ENCODE measurements at regions not wholly inside any gene's neighbourhood (a gene's known extent, or its start where the extent isn't known, plus 50 kb on each side); places are given as distances from the start of the nearest gene placed in this dataset.
"Not testable (repeated sequence)": the region's sequence is repeated elsewhere in the genome, so short reads cannot be mapped to it uniquely, and the experiment has no call there.

DNA sequence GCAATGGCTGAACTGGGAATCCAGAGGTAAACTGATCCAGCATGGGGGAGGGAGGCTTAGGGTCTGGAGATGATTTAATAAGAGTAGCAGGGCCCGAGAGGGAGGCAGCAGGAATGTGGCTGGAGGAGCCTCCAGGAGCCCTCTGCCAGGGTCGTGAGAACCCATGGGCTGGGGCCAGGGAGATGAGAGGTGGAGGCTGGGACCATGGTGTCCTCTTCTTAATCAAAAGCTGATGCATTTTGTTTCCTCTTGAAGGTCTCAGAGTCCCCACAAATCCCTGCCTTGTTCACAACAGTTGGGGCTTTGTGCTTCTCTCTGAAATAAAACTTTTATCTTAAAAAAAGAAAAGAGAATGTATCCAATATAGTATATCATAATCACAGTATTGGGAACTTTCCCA is 123.7 kb upstream of the ZNF516 start:
- Histone ChIP-seq H3K4me1 (ENCODE audit: control insufficient read depth, insufficient read depth, low read length) (peaks cover 43% of the 10 kb centered on the region), H3K36me3 (ENCODE audit: control insufficient read depth, insufficient read depth, low read length) (no peaks in the 10 kb centered on the region), H3K4me3 (ENCODE audit: low read depth, low read length) (no peak overlapping the region), H3K9ac (ENCODE audit: low read length) (no peak overlapping the region), H3K9me3 (ENCODE audit: control insufficient read depth, insufficient read depth, low read depth, low read length) (no peaks in the 10 kb centered on the region), H3K27ac (ENCODE audit: low read depth, low read length) (no peak overlapping the region), H3K27me3 (ENCODE audit: control insufficient read depth, insufficient read depth, low read length) (peaks cover 6% of the 10 kb centered on the region; the same call in 1 of the 2 replicates)

GRCh38 chr18:76616373-76616772 is 121.3 kb upstream of the ZNF516 start:
- Histone ChIP-seq H3K36me3 (ENCODE audit: control insufficient read depth, insufficient read depth, low read length) (no peaks in the 10 kb centered on the region), H3K27me3 (ENCODE audit: control insufficient read depth, insufficient read depth, low read length) (peaks cover 6% of the 10 kb centered on the region; the same call in 1 of the 2 replicates), H3K27ac (ENCODE audit: low read depth, low read length) (no peak overlapping the region), H3K9ac (ENCODE audit: low read length) (no peak overlapping the region), H3K9me3 (ENCODE audit: control insufficient read depth, insufficient read depth, low read depth, low read length) (no peaks in the 10 kb centered on the region), H3K4me1 (ENCODE audit: control insufficient read depth, insufficient read depth, low read length) (peaks cover 29% of the 10 kb centered on the region), H3K4me3 (ENCODE audit: low read depth, low read length) (no peak overlapping the region)

DNA sequence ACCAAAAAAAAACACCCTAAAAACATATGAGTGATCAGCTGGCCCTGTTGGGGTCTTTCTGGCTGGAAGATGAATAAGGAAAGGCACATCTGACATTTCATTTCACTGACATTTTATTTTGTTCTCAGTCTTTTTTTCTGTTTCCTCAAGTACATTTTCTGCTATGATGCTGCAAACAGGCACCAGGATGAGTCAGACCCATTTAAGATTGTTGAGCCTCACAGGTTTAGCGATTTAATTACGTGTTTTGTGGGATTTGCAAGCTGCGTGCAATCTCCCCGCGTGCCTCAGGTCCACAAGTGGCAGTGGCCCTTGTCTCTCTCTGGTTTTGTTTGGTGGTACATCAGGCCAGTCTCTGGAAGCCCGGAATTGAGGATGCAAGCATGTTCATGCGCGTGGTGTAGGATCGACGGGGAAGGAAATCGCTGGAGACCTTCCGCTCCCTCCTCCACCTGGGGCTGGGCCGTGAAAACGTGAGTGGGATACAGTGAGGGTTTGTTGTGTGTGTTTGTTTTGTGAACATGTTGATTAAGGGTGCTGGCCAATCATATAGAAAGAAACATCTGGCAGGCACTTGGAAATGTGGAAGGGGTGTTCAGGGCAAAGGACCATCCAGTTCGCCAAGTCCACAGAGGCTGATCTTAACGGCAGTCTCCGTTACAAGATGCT is 120.2 kb upstream of the ZNF516 start:
- H3K4me3 ChIP-seq (ENCODE audit: low read depth, low read length) = no peak overlapping the region
- peaks cover 18% of the 10 kb centered on the region for H3K4me1 ChIP-seq (ENCODE audit: control insufficient read depth, insufficient read depth, low read length)
- no peaks in the 10 kb centered on the region for H3K9me3 ChIP-seq (ENCODE audit: control insufficient read depth, insufficient read depth, low read depth, low read length)
- no peak overlapping the region for H3K9ac ChIP-seq (ENCODE audit: low read length)
- peaks cover 6% of the 10 kb centered on the region; the same call in 1 of the 2 replicates for H3K27me3 ChIP-seq (ENCODE audit: control insufficient read depth, insufficient read depth, low read length)
- no peaks in the 10 kb centered on the region for H3K36me3 ChIP-seq (ENCODE audit: control insufficient read depth, insufficient read depth, low read length)
- no peak overlapping the region for H3K27ac ChIP-seq (ENCODE audit: low read depth, low read length)

DNA sequence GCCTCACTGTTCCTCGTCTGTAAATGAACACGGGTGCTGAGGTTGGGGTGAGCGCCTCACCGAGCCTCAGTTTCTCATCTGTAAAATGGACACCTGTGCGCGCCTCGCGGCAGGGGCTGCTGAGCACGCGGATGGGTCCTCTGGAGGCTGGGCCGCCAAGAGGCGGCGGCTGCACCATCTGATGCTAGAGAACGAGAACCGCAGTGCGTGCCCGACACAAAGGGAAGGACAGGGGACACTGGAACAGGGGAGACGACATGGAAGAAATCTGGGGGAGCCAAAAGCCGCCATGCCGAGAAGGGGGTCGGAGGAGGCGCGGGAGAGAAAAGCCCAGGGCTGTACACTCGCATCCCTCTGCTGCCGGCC is 118.7 kb upstream of the ZNF516 start:
- no peak overlapping the region for H3K4me3 ChIP-seq (ENCODE audit: low read depth, low read length)
- no peak overlapping the region for H3K27ac ChIP-seq (ENCODE audit: low read depth, low read length)
- peaks cover 5% of the 10 kb centered on the region; the same call in 1 of the 2 replicates for H3K27me3 ChIP-seq (ENCODE audit: control insufficient read depth, insufficient read depth, low read length)

DNA sequence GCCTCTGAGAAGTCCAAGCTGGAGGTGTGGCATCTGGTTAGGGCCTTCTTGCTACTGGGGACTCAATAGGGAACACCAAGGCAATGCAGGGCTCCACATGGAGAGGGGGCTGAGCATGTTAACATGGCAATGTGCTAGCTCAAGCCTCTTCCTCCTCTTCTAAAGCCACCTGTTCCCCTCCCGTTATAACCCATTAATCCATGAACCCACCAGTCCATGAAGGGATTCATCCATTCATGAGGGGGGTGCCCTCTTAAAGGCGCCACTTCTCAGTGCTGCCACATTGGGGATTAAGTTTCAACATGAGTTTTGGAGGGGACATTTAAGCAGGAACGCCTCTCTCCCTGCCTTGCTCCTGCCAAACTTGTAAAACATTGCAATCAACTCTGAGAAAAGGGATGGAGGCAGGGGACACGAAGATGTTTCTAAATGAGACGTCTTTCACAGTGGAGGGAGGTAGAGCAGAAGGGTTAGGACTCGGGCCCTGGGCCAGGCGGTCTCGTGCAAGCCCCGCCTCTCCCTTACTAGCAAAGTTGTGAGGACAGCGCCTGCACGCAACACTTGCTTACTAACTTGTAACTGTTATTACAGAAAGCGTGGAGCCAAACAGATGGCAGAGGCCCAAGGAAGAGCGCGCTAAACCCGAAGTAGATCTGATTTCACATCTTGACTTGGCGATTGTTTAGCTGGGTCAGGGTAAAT is 118.2 kb upstream of the ZNF516 start:
- H3K27ac ChIP-seq (ENCODE audit: low read depth, low read length) = no peak overlapping the region
- H3K27me3 ChIP-seq (ENCODE audit: control insufficient read depth, insufficient read depth, low read length) = 0 out of 2 replicates have a peak, but pooled peaks cover under 1% of the 10 kb centered on the region
- no peaks in the 10 kb centered on the region for H3K36me3 ChIP-seq (ENCODE audit: control insufficient read depth, insufficient read depth, low read length)
- no peaks in the 10 kb centered on the region for H3K9me3 ChIP-seq (ENCODE audit: control insufficient read depth, insufficient read depth, low read depth, low read length)
- no peak overlapping the region for H3K9ac ChIP-seq (ENCODE audit: low read length)
- H3K4me3 ChIP-seq (ENCODE audit: low read depth, low read length) = no peak overlapping the region
- peaks cover 5% of the 10 kb centered on the region; the same call in 1 of the 2 replicates for H3K4me1 ChIP-seq (ENCODE audit: control insufficient read depth, insufficient read depth, low read length)

More for the DNA sequence above, 118.7 kb upstream of the ZNF516 start:
- peaks cover 5% of the 10 kb centered on the region; the same call in 1 of the 2 replicates for H3K4me1 ChIP-seq (ENCODE audit: control insufficient read depth, insufficient read depth, low read length)
- H3K9ac ChIP-seq (ENCODE audit: low read length) = no peak overlapping the region
- H3K9me3 ChIP-seq (ENCODE audit: control insufficient read depth, insufficient read depth, low read depth, low read length) = no peaks in the 10 kb centered on the region
- H3K36me3 ChIP-seq (ENCODE audit: control insufficient read depth, insufficient read depth, low read length) = no peaks in the 10 kb centered on the region

GRCh38 chr18:76611750-76612045 is 116.7 kb upstream of the ZNF516 start:
- H3K9ac ChIP-seq (ENCODE audit: low read length); H3K36me3 ChIP-seq (ENCODE audit: control insufficient read depth, insufficient read depth, low read length); H3K4me1 ChIP-seq (ENCODE audit: control insufficient read depth, insufficient read depth, low read length); H3K9me3 ChIP-seq (ENCODE audit: control insufficient read depth, insufficient read depth, low read depth, low read length); H3K27ac ChIP-seq (ENCODE audit: low read depth, low read length); H3K4me3 ChIP-seq (ENCODE audit: low read depth, low read length); H3K27me3 ChIP-seq (ENCODE audit: control insufficient read depth, insufficient read depth, low read length): not testable (repeated sequence)

DNA sequence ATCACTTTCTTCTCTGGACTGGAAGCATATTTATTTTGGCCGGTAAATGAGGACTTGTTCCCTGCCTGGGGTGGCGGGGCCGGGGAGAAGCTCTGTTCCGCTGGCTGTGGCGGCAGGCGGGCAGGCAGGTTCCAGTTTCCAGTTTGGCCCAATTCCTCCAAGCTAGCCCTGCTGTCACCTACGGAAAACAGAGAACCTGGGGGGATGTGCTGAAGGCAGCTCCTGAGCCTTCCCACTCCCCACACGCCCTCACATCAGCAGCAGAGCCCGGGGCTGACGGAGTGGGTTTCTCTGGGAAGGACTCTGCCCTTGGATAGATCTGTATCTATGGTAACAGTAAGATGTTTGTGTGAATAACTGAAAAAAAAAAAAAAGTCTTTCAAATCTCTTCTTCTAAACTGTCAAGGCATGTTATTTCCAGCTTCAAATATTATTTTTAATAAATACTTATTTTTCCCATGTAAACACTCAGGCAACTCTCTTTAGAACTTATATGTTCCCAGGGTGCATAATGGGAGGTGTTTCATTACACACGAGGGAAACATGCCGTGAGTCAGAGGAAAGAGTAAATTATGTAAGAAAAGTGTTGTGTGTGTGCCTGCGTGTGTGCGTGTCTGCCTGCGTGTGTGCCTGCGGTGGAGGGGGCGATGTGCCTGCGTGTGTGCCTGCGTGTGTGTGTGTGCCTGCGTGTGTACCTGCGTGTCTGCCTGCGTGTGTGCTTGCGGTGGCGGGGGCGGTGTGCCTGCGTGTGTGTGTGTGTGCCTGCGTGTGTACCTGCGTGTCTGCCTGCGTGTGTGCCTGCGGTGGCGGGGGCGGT is 116.1 kb upstream of the ZNF516 start:
- no peaks in the 10 kb centered on the region for H3K9me3 ChIP-seq (ENCODE audit: control insufficient read depth, insufficient read depth, low read depth, low read length)

DNA sequence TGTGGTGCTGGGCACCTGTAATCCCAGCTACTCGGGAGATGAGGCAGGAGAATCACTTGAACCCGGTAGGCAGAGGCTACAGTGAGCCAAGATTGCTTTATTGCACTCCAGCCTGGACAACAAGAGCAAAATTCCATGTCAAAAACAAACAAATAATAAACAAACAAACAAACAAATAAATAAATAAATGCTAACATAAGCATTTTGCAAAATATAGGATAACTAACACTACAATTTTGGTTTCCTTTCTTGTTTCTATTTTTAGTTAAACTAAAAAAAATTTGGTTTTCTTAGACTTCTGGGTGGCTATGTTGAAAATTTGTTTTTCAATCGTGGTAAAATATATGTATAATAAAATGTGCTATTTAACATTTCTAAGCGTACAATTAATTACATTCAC is 115.0 kb upstream of the ZNF516 start:
- Histone ChIP-seq H3K27me3 (ENCODE audit: control insufficient read depth, insufficient read depth, low read length) (no peaks in the 10 kb centered on the region), H3K36me3 (ENCODE audit: control insufficient read depth, insufficient read depth, low read length) (no peaks in the 10 kb centered on the region), H3K27ac (ENCODE audit: low read depth, low read length) (no peak overlapping the region), H3K4me3 (ENCODE audit: low read depth, low read length) (no peak overlapping the region), H3K9ac (ENCODE audit: low read length) (no peak overlapping the region), H3K9me3 (ENCODE audit: control insufficient read depth, insufficient read depth, low read depth, low read length) (no peaks in the 10 kb centered on the region), H3K4me1 (ENCODE audit: control insufficient read depth, insufficient read depth, low read length) (no peaks in the 10 kb centered on the region)

More for the DNA sequence above, 116.1 kb upstream of the ZNF516 start:
- peaks cover 5% of the 10 kb centered on the region; the same call in 1 of the 2 replicates for H3K4me1 ChIP-seq (ENCODE audit: control insufficient read depth, insufficient read depth, low read length)
- no peak overlapping the region for H3K4me3 ChIP-seq (ENCODE audit: low read depth, low read length)
- no peak overlapping the region for H3K27ac ChIP-seq (ENCODE audit: low read depth, low read length)
- no peaks in the 10 kb centered on the region for H3K36me3 ChIP-seq (ENCODE audit: control insufficient read depth, insufficient read depth, low read length)
- H3K9ac ChIP-seq (ENCODE audit: low read length) = no peak overlapping the region
- no peaks in the 10 kb centered on the region for H3K27me3 ChIP-seq (ENCODE audit: control insufficient read depth, insufficient read depth, low read length)

DNA sequence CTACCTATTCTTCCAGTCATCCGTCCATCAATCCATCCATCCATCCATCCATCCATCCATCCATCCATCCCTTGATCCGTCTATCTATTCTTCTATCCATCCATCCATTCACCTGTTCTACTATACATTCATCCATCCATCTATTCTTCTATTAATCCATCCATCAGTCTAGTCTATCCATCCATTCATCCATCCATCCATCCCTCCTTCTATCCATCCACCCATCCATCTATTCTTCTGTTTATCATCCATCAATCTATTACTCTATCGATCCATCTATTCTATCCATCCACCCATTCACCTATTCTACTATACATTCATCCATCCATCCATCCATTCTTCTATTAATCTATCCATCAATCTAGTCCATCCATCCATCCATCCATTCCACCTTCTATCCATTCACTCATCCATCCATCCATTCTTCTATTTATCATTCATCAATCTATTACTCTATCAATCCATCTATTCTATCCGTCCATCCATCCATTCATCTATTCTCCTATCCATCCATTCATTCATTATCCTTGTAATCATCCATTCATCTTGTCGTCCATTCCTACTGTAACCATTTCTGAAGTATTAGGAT is 110.4 kb upstream of the ZNF516 start:
- Histone ChIP-seq H3K9me3 (ENCODE audit: control insufficient read depth, insufficient read depth, low read depth, low read length) (no peaks in the 10 kb centered on the region), H3K27ac (ENCODE audit: low read depth, low read length) (no peak overlapping the region), H3K27me3 (ENCODE audit: control insufficient read depth, insufficient read depth, low read length) (no peaks in the 10 kb centered on the region), H3K36me3 (ENCODE audit: control insufficient read depth, insufficient read depth, low read length) (no peaks in the 10 kb centered on the region), H3K9ac (ENCODE audit: low read length) (no peak overlapping the region), H3K4me1 (ENCODE audit: control insufficient read depth, insufficient read depth, low read length) (no peaks in the 10 kb centered on the region; the same call in 1 of the 2 replicates), H3K4me3 (ENCODE audit: low read depth, low read length) (no peak overlapping the region)

GRCh38 chr18:76604935-76605240 is 109.8 kb upstream of the ZNF516 start:
- H3K36me3 ChIP-seq (ENCODE audit: control insufficient read depth, insufficient read depth, low read length) = no peaks in the 10 kb centered on the region
- no peaks in the 10 kb centered on the region for H3K9me3 ChIP-seq (ENCODE audit: control insufficient read depth, insufficient read depth, low read depth, low read length)
- H3K27me3 ChIP-seq (ENCODE audit: control insufficient read depth, insufficient read depth, low read length) = no peaks in the 10 kb centered on the region
- no peak overlapping the region for H3K27ac ChIP-seq (ENCODE audit: low read depth, low read length)
- no peaks in the 10 kb centered on the region; the same call in 1 of the 2 replicates for H3K4me1 ChIP-seq (ENCODE audit: control insufficient read depth, insufficient read depth, low read length)
- H3K9ac ChIP-seq (ENCODE audit: low read length) = no peak overlapping the region
- H3K4me3 ChIP-seq (ENCODE audit: low read depth, low read length) = no peak overlapping the region
